ENCODE measurements at regions not wholly inside any gene's neighbourhood (a gene's known extent, or its start where the extent isn't known, plus 50 kb on each side); places are given as distances from the start of the nearest gene placed in this dataset.

GRCh38 chr6:163850874-163851273 is 436.4 kb downstream of the QKI start:
- ATAC-seq (ENCODE audit: poor library complexity) (no peak), DNase-seq (no peak)
- Mint-ChIP-seq H3K27ac (no peak overlapping the region), H3K4me1 (ENCODE audit: low read depth) (no peaks in the 10 kb centered on the region), H3K4me3 (no peak overlapping the region), H3K9me3 (peaks cover 5% of the 10 kb centered on the region), H3K36me3 (ENCODE audit: low read depth) (no peaks in the 10 kb centered on the region), H3K27me3 (peaks cover 12% of the 10 kb centered on the region)
- no peak for TF ChIP-seq CTCF (IDR thresholded peaks at IDR 0.05)
- no peak overlapping the region for H3K4me3 ChIP-seq (ENCODE audit: low read length)
- H3K36me3 ChIP-seq (ENCODE audit: insufficient read depth, low read length): no peaks in the 10 kb centered on the region
- H3K27ac ChIP-seq (ENCODE audit: low read depth in 1 of 2, low read length in 2 of 2): no peak overlapping the region
- H3K27me3 ChIP-seq (ENCODE audit: control insufficient read depth in 1 of 2, insufficient read depth in 2 of 2, low read length in 2 of 2): no peaks in the 10 kb centered on the region
- POLR2A ChIA-PET: no interaction called here
- no peaks in the 10 kb centered on the region for H3K4me1 ChIP-seq (ENCODE audit: insufficient read depth, low read length)
- CTCF ChIA-PET: no interaction called here
- intact Hi-C loops (cut with DNase I, micrococcal nuclease): no loop called here
- H3K9me3 ChIP-seq (ENCODE audit: control insufficient read depth in 1 of 2, insufficient read depth in 1 of 2, low read length in 2 of 2): peaks cover 8 to 26% of the 10 kb centered on the region in 2 experiments

- H3K27ac ChIP-seq (ENCODE audit: low read depth in 1 of 2, low read length in 2 of 2): no peak overlapping the region
- CTCF ChIA-PET: interaction anchor here (1.3 kb wide), 1 partner anchor 13 kb away, joined by 3 read pairs; no protein-coding TSS in a partner anchor
- ATAC-seq (ENCODE audit: poor library complexity) (no peak), DNase-seq (no peak)
- no peaks in the 10 kb centered on the region for H3K27me3 ChIP-seq (ENCODE audit: control insufficient read depth in 1 of 2, insufficient read depth in 2 of 2, low read length in 2 of 2)
- no peak overlapping the region for H3K4me3 Mint-ChIP-seq
- POLR2A ChIA-PET: no interaction called here
- H3K4me1 ChIP-seq (ENCODE audit: insufficient read depth, low read length): no peaks in the 10 kb centered on the region
- peaks cover 11% of the 10 kb centered on the region in 2 experiments for H3K9me3 ChIP-seq (ENCODE audit: control insufficient read depth in 1 of 2, insufficient read depth in 1 of 2, low read length in 2 of 2)
- no peaks in the 10 kb centered on the region for H3K36me3 Mint-ChIP-seq (ENCODE audit: low read depth)
- H3K27ac Mint-ChIP-seq: no peak overlapping the region
- intact Hi-C loops (cut with DNase I, micrococcal nuclease): no loop called here
- no peak for TF ChIP-seq CTCF (IDR thresholded peaks at IDR 0.05)
- H3K4me3 ChIP-seq (ENCODE audit: low read length): no peak overlapping the region
- H3K4me1 Mint-ChIP-seq (ENCODE audit: low read depth): no peaks in the 10 kb centered on the region
- no peaks in the 10 kb centered on the region for H3K27me3 Mint-ChIP-seq
- peaks cover 16% of the 10 kb centered on the region for H3K9me3 Mint-ChIP-seq
- H3K36me3 ChIP-seq (ENCODE audit: insufficient read depth, low read length): no peaks in the 10 kb centered on the region
Observed at GRCh38 chr6:163844761-163845160, 430.2 kb downstream of the QKI start.

DNA sequence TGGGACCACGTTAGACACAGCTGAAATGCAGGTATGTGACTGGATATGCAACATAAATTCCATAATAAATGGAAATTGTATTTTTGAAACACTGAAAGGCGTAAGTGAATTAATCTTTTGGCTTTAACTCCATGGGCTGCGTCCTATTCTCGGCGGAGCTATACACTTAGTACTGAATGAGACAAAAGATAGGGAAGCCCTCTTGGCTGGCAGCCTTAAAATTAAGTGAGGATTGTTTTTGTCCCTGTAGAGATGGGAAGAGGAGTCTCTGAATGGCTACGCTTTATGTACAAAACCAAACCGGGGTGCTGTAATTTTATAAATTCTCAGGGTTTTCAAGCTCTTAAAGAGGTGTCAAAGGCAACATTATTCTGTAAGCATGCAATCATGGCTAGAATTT is 429.8 kb downstream of the QKI start:
- DNase-seq: no peak
- intact Hi-C loops (cut with DNase I, micrococcal nuclease): no loop called here
- no peak overlapping the region for H3K27ac Mint-ChIP-seq
- Histone ChIP-seq H3K36me3 (ENCODE audit: insufficient read depth, low read length) (no peaks in the 10 kb centered on the region), H3K9me3 (ENCODE audit: control insufficient read depth in 1 of 2, insufficient read depth in 1 of 2, low read length in 2 of 2) (peaks cover 11% of the 10 kb centered on the region in 2 experiments), H3K27ac (ENCODE audit: low read depth in 1 of 2, low read length in 2 of 2) (no peak overlapping the region), H3K27me3 (ENCODE audit: control insufficient read depth in 1 of 2, insufficient read depth in 2 of 2, low read length in 2 of 2) (no peaks in the 10 kb centered on the region), H3K4me3 (ENCODE audit: low read length) (no peak overlapping the region), H3K4me1 (ENCODE audit: insufficient read depth, low read length) (no peaks in the 10 kb centered on the region)
- no peaks in the 10 kb centered on the region for H3K36me3 Mint-ChIP-seq (ENCODE audit: low read depth)
- CTCF ChIA-PET: interaction anchor here (1.3 kb wide), 1 partner anchor 13 kb away, joined by 3 read pairs; no protein-coding TSS in a partner anchor
- peaks cover 16% of the 10 kb centered on the region for H3K9me3 Mint-ChIP-seq
- no peaks in the 10 kb centered on the region for H3K27me3 Mint-ChIP-seq
- no peak overlapping the region for H3K4me3 Mint-ChIP-seq
- POLR2A ChIA-PET: no interaction called here
- no peak for TF ChIP-seq CTCF (IDR thresholded peaks at IDR 0.05)
- H3K4me1 Mint-ChIP-seq (ENCODE audit: low read depth): no peaks in the 10 kb centered on the region
- no peak for ATAC-seq (ENCODE audit: poor library complexity)

Data from CD4-positive, alpha-beta T cell (primary cell).